A549 (cell line): ENCODE measurements at regions not wholly inside any gene's neighbourhood (a gene's known extent, or its start where the extent isn't known, plus 50 kb on each side); places are given as distances from the start of the nearest gene placed in this dataset.

ENCODE experiments used
- CTCF ChIP-seq: fragments of >200 bp; sonication (Bioruptor Twin); formaldehyde crosslinking; IDR thresholded peaks from 3 replicates; pipeline ENCODE4 v1.5.1; 2016
- EP300 ChIP-seq, 2 experiments: fragments of >200 bp; sonication (Bioruptor Twin); formaldehyde crosslinking; IDR thresholded peaks; 2 replicates in 1 of 2; 3 replicates in 1 of 2; pipeline ENCODE4 v1.6.1; 2016 to 2017
- ESRRA ChIP-seq: fragments of 150-350 bp; IDR thresholded peaks from 2 replicates; pipeline ENCODE4 v1.6.1; 2014; ENCODE audit warnings: mild to moderate bottlenecking, low read length, borderline replicate concordance
- MAX ChIP-seq: IDR thresholded peaks from 2 replicates; pipeline ENCODE4 v1.6.1; 2012
- PBX3 ChIP-seq: IDR thresholded peaks from 2 replicates; pipeline ENCODE4 v1.6.1; 2012
- POLR2A ChIP-seq: IDR thresholded peaks from 2 replicates; pipeline ENCODE4 v1.6.1; 2012; ENCODE audit warnings: mild to moderate bottlenecking, low read length
- RAD21 ChIP-seq, 2 experiments: fragments of >200 bp in 1 of 2; sonication (Bioruptor Twin) in 1 of 2; formaldehyde crosslinking in 1 of 2; IDR thresholded peaks in 1 of 2; conservative IDR thresholded peaks in 1 of 2; 2 replicates in 1 of 2; 3 replicates in 1 of 2; pipeline ENCODE4 v1.6.1; 2012 to 2018; ENCODE audit warnings: inconsistent platforms in 1 of 2

GRCh38 chr9:129348890-129349664 lies 171.0 kb upstream of the IER5L start:
- TF ChIP-seq ESRRA, result no peak
- no peak for TF ChIP-seq CTCF
- TF ChIP-seq RAD21 (conservative IDR thresholded peaks at IDR 0.05 in 1 of 2, IDR thresholded peaks at IDR 0.05 in 1 of 2), result no peak
- TF ChIP-seq EP300 (IDR thresholded peaks at IDR 0.05), result no peak
- TF ChIP-seq PBX3, result no peak
- TF ChIP-seq POLR2A, result no peak
- no peak for TF ChIP-seq MAX
